GM06990 (cell line): ENCODE measurements at regions not wholly inside any gene's neighbourhood (a gene's known extent, or its start where the extent isn't known, plus 50 kb on each side); places are given as distances from the start of the nearest gene placed in this dataset.

Experiments
- DNase-seq: peaks from one replicate; pipeline ENCODE4 v3.0.0-alpha.2; 2011; ENCODE audit not compliant: insufficient read length; ENCODE audit errors: extremely low read depth
- H3K27me3 ChIP-seq: replicated peaks from 2 replicates; pipeline ENCODE4 v1.6.0; 2011; ENCODE audit warnings: low read length; ENCODE audit not compliant: control insufficient read depth, insufficient read depth
- H3K36me3 ChIP-seq: 2 replicates; pipeline ENCODE4 v1.5.1; 2011; ENCODE audit warnings: low read length; ENCODE audit not compliant: control insufficient read depth, insufficient read depth
- H3K4me3 ChIP-seq: replicated peaks from 2 replicates; pipeline ENCODE4 v1.5.1; 2011; ENCODE audit warnings: low read depth, mild to moderate bottlenecking, control low read depth, low read length
- TF ChIP-seq, protein P1 (sequence below): IDR thresholded peaks from 2 replicates; pipeline ENCODE4 v1.5.1; 2011; ENCODE audit warnings: low read length, control low read depth, mild to moderate bottlenecking, inconsistent platforms; ENCODE audit not compliant: insufficient read depth, poor library complexity, severe bottlenecking

DNA sequence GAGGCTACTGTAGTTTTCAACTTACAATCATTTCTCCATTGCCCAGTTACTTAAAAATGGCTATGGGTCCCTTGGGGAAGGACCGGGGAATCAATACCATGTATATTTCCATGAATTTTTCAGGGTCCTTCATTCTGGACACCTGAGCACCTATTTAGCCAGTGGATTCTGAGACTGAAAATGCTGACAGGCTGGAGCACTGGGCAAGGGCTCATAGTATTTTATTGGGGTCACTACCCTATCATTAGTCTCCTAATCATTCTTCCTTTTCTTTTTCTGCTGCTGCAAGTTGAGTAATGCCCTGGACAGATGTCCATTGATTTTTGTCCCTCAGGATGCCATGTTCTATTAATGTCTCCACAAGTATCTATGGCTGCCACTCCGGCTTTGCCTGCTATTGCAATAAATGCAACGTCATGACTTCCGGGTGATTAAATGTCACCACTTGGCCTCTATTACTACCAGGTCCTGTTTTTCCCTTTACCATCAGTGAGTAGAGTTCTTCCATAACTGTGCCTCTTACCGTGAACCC, 279.3 kb upstream of the FBXL7 start:
- Histone ChIP-seq H3K36me3 (no peaks in the 10 kb centered on the region), H3K4me3 (no peak overlapping the region), H3K27me3 (no peaks in the 10 kb centered on the region)
- TF ChIP-seq, protein P1, sequence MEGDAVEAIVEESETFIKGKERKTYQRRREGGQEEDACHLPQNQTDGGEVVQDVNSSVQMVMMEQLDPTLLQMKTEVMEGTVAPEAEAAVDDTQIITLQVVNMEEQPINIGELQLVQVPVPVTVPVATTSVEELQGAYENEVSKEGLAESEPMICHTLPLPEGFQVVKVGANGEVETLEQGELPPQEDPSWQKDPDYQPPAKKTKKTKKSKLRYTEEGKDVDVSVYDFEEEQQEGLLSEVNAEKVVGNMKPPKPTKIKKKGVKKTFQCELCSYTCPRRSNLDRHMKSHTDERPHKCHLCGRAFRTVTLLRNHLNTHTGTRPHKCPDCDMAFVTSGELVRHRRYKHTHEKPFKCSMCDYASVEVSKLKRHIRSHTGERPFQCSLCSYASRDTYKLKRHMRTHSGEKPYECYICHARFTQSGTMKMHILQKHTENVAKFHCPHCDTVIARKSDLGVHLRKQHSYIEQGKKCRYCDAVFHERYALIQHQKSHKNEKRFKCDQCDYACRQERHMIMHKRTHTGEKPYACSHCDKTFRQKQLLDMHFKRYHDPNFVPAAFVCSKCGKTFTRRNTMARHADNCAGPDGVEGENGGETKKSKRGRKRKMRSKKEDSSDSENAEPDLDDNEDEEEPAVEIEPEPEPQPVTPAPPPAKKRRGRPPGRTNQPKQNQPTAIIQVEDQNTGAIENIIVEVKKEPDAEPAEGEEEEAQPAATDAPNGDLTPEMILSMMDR = no peak
- no peak for DNase-seq

DNA sequence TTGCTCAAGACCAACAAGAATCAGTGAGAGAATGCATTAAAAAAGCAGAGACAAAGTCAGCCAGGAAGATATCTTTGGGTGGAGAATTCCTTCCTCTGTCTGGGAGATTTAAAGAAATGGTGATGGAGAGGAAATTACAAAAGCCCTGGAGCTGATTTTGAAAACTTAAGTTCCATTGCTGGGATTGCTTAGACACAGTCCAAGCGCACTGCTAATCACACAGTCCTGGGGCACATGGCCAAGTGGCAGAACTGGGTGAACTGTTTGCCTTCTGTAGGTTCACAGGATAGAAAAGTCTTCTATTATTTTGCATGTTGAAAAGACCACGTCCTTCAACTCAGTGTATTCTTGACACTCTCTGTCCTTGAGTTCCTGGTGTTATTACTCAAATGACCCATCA, 284.9 kb upstream of the FBXL7 start:
- H3K27me3 ChIP-seq = no peaks in the 10 kb centered on the region
- TF ChIP-seq, protein P1 = no peak
- H3K4me3 ChIP-seq = no peak overlapping the region
- DNase-seq = no peak
- H3K36me3 ChIP-seq = no peaks in the 10 kb centered on the region

DNA sequence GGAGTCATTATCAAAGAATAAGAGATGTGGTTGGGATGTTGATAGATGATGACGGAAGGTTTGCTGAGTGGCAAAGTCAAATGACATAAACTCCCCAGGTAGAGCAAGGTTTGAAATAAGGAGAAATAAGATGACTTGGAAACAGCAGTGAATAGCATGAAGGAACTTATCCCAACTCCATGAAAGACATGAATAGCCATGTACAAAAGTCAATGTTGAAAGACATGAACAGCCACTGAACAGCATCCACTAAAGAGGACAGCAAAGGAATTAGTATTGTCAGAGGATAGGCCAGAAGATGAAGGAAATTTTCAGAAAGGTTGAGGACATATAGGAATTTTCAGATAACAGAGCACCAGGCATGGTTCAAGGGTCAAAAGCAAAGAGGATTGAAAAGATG, 286.0 kb upstream of the FBXL7 start:
- DNase-seq = no peak
- H3K36me3 ChIP-seq = no peaks in the 10 kb centered on the region

DNA sequence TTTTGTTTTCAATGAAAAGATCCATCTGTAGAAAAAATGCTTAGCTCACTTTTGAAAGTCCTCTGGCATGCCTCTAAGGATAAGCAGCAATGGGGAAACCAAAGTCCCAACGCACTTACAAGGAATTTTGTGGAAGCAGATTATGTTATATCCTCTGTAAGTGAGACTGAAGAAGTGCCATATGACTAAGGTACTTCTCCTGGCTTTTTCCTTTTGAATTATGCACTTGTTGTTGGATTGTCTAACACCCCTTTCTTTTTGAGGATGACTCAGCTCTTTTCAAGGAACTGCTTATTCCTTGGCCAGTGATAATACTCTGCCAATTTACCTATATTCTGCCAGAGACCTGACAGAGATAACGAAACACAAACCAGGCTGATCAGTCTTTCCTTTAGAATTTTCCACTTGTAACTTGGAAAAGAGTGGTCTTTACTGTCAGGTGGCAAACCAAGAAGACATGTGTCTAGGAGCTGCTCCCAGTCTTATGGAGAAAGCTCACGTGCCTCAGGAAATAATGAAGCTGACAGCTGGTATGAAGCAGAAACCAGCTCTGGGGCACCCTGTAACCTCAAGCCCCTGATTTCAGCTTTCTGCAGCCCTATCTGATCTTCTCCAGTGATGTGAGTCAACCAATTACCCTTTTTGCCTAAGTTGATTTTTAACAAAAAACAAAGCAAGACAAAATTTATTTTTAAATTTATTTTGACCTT, 290.8 kb upstream of the FBXL7 start:
- DNase-seq = no peak
- TF ChIP-seq, protein P1 = no peak
- Histone ChIP-seq H3K4me3 (no peak overlapping the region), H3K36me3 (no peaks in the 10 kb centered on the region), H3K27me3 (no peaks in the 10 kb centered on the region)

More for the DNA sequence above, 286.0 kb upstream of the FBXL7 start:
- Histone ChIP-seq H3K4me3 (no peak overlapping the region), H3K27me3 (no peaks in the 10 kb centered on the region)
- TF ChIP-seq, protein P1 = no peak

DNA sequence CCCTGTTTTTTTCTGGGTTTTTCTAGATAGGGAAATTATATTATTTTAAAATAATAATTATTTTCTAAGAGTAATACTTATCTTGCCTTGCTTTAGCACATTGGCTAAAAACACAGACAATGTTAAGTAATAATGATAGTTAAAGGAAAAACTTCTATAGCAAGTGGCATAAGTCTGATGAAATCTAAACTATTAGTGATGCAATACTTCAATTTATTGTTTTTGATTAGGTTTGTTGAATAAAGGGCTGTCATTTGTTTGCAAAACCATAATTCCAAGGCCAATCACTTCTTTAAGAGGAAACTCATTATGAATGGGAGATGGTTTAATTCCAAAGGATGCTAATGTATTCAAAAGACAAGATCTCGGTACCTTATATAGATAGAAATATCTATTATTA, 293.8 kb upstream of the FBXL7 start:
- no peak overlapping the region for H3K4me3 ChIP-seq
- DNase-seq = no peak
- no peaks in the 10 kb centered on the region for H3K36me3 ChIP-seq
- TF ChIP-seq, protein P1 = no peak
- no peaks in the 10 kb centered on the region for H3K27me3 ChIP-seq
